ENCODE measurements at regions not wholly inside any gene's neighbourhood (a gene's known extent, or its start where the extent isn't known, plus 50 kb on each side); places are given as distances from the start of the nearest gene placed in this dataset.

GRCh38 chr2:4693266-4693665 is 989.9 kb downstream of the DCDC2C start:
- TF ChIP-seq CTCF (IDR thresholded peaks at IDR 0.05; ENCODE audit: insufficient read depth, low read length, missing control alignments): no peak
- POLR2A ChIA-PET: no interaction called here
- no peak for DNase-seq (ENCODE audit: low read depth, low spot score)

GRCh38 chr2:4695281-4695861 is 992.0 kb downstream of the DCDC2C start:
- no peak overlapping the region for H3K4me3 ChIP-seq (ENCODE audit: low read depth, low read length)
- POLR2A ChIA-PET: no interaction called here
- no peak for TF ChIP-seq CTCF (IDR thresholded peaks at IDR 0.05; ENCODE audit: insufficient read depth, low read length, missing control alignments)
- CTCF ChIA-PET: no interaction called here
- DNase-seq (ENCODE audit: low read depth, low spot score): no peak

More at GRCh38 chr2:4693266-4693665, 989.9 kb downstream of the DCDC2C start:
- H3K4me3 ChIP-seq (ENCODE audit: low read depth, low read length): no peak overlapping the region
- CTCF ChIA-PET: no interaction called here

- POLR2A ChIA-PET: no interaction called here
- TF ChIP-seq CTCF (IDR thresholded peaks at IDR 0.05; ENCODE audit: insufficient read depth, low read length, missing control alignments): no peak
Observed at GRCh38 chr2:4715065-4715464, 977.1 kb upstream of the SOX11 start.

GRCh38 chr2:4718777-4719176 is 973.4 kb upstream of the SOX11 start:
- CTCF ChIA-PET: no interaction called here
- TF ChIP-seq CTCF (IDR thresholded peaks at IDR 0.05; ENCODE audit: insufficient read depth, low read length, missing control alignments): no peak
- POLR2A ChIA-PET: no interaction called here
- no peak overlapping the region for H3K4me3 ChIP-seq (ENCODE audit: low read depth, low read length)
- DNase-seq (ENCODE audit: low read depth, low spot score): no peak

More at GRCh38 chr2:4715065-4715464, 977.1 kb upstream of the SOX11 start:
- CTCF ChIA-PET: no interaction called here
- H3K4me3 ChIP-seq (ENCODE audit: low read depth, low read length): no peak overlapping the region
- DNase-seq (ENCODE audit: low read depth, low spot score): no peak

- ChIA-PET CTCF (no interaction called here), POLR2A (no interaction called here)
- no peak overlapping the region for H3K4me3 ChIP-seq (ENCODE audit: low read depth, low read length)
- TF ChIP-seq CTCF (IDR thresholded peaks at IDR 0.05; ENCODE audit: insufficient read depth, low read length, missing control alignments): no peak
- DNase-seq (ENCODE audit: low read depth, low spot score): no peak
Observed at GRCh38 chr2:4725618-4726017, 966.6 kb upstream of the SOX11 start.

- POLR2A ChIA-PET: no interaction called here
- TF ChIP-seq CTCF (IDR thresholded peaks at IDR 0.05; ENCODE audit: insufficient read depth, low read length, missing control alignments): no peak
- no peak overlapping the region for H3K4me3 ChIP-seq (ENCODE audit: low read depth, low read length)
- DNase-seq (ENCODE audit: low read depth, low spot score): no peak
- CTCF ChIA-PET: no interaction called here
Observed at GRCh38 chr2:4732560-4732959, 959.6 kb upstream of the SOX11 start.

All from AG04449 (cell line).